DND-41 (cell line): ENCODE measurements at regions not wholly inside any gene's neighbourhood (a gene's known extent, or its start where the extent isn't known, plus 50 kb on each side); places are given as distances from the start of the nearest gene placed in this dataset.

ENCODE experiments used
- ATAC-seq: fragments of 200-7000 bp; cut with Tn5 transposase; 3 replicates; pipeline ENCODE4 v1.9.1; 2021; ENCODE audit warnings: low read depth; ENCODE audit not compliant: insufficient read depth
- DNase-seq: peaks from one replicate; pipeline ENCODE4 v3.0.0-alpha.2; 2020
- H2AFZ ChIP-seq: 2 replicates; pipeline ENCODE4 v1.6.0; 2012; ENCODE audit warnings: low read depth, low read length
- H3K27ac ChIP-seq: 2 replicates; pipeline ENCODE4 v1.5.1; 2012; ENCODE audit warnings: low read length, inconsistent platforms
- H3K27me3 ChIP-seq: fragments of 200-600 bp; sonication (generic); 2 replicates; pipeline ENCODE4 v1.6.0; 2012; ENCODE audit warnings: low read length, mild to moderate bottlenecking, inconsistent platforms; ENCODE audit not compliant: insufficient read depth, poor library complexity
- H3K36me3 ChIP-seq: 2 replicates; pipeline ENCODE4 v1.5.1; 2012; ENCODE audit warnings: low read length, inconsistent platforms; ENCODE audit not compliant: insufficient read depth
- H3K4me1 ChIP-seq: 2 replicates; pipeline ENCODE4 v1.5.1; 2012; ENCODE audit warnings: mild to moderate bottlenecking, low read length; ENCODE audit not compliant: insufficient read depth
- H3K4me2 ChIP-seq: 2 replicates; pipeline ENCODE4 v1.6.0; 2012; ENCODE audit warnings: mild to moderate bottlenecking, moderate library complexity, low read length, inconsistent platforms; ENCODE audit not compliant: insufficient read depth
- H3K4me3 ChIP-seq, 2 experiments: fragments of 200-600 bp in 1 of 2; shearing (Covaris generic) in 1 of 2; 2 replicates each; pipeline ENCODE4 v1.5.1; 2012 to 2016; ENCODE audit warnings: inconsistent platforms in 2 of 2, low read length in 2 of 2, mild to moderate bottlenecking in 2 of 2, low read depth in 1 of 2, moderate library complexity in 1 of 2
- H3K79me2 ChIP-seq: 2 replicates; pipeline ENCODE4 v1.6.0; 2012; ENCODE audit warnings: low read length, inconsistent platforms; ENCODE audit not compliant: insufficient read depth
- H3K9ac ChIP-seq: 2 replicates; pipeline ENCODE4 v1.6.0; 2012; ENCODE audit warnings: low read depth, mild to moderate bottlenecking, inconsistent platforms, low read length, moderate library complexity
- H3K9me3 ChIP-seq: 2 replicates; pipeline ENCODE4 v1.5.1; 2012; ENCODE audit warnings: low read length, moderate library complexity, mild to moderate bottlenecking, inconsistent platforms; ENCODE audit not compliant: insufficient read depth, severe bottlenecking
- H4K20me1 ChIP-seq: 2 replicates; pipeline ENCODE4 v1.6.0; 2012; ENCODE audit warnings: low read length; ENCODE audit not compliant: insufficient read depth
- EZH2 ChIP-seq: IDR thresholded peaks from 3 replicates; pipeline ENCODE4 v1.6.1; 2012; ENCODE audit warnings: borderline replicate concordance, low read depth, mild to moderate bottlenecking, moderate library complexity, low read length, inconsistent platforms; ENCODE audit not compliant: severe bottlenecking
- TF ChIP-seq, protein P1 (sequence below): IDR thresholded peaks from 2 replicates; pipeline ENCODE4 v1.5.1; 2012; ENCODE audit warnings: borderline replicate concordance, low read length, moderate library complexity, mild to moderate bottlenecking; ENCODE audit not compliant: poor library complexity, severe bottlenecking; ENCODE audit errors: extremely low read depth

DNA sequence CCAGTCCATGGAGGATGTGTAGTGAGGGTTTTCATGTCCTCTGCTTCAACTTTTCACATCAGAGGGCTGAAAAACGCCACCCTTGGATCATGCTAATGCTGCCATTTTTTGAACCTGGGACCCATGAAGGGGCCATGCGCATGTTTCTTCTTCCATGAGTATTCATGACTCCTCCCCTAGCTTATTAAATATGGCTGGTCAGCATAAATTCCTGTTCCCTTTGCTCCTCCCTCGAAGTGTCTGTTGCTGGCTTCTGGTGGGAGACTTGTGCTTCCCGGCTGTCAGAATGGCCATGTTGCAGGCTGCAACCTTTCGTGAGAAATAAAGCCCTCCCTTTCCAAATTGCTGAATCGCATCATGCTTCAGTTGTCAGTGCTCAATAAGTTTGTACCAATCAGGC is 711.2 kb upstream of the KIRREL3 start:
- H3K79me2 ChIP-seq: no peaks in the 10 kb centered on the region
- no peak overlapping the region for H3K9ac ChIP-seq
- no peaks in the 10 kb centered on the region for H3K9me3 ChIP-seq
- H3K27me3 ChIP-seq: no peaks in the 10 kb centered on the region
- no peaks in the 10 kb centered on the region for H3K36me3 ChIP-seq
- H4K20me1 ChIP-seq: no peaks in the 10 kb centered on the region
- no peak overlapping the region for H3K4me3 ChIP-seq
- no peak for DNase-seq
- H3K27ac ChIP-seq: no peak overlapping the region
- H3K4me2 ChIP-seq: no peak overlapping the region
- no peak overlapping the region for H2AFZ ChIP-seq
- no peak for ATAC-seq
- H3K4me1 ChIP-seq: no peaks in the 10 kb centered on the region
- no peak for TF ChIP-seq EZH2
- TF ChIP-seq, protein P1, sequence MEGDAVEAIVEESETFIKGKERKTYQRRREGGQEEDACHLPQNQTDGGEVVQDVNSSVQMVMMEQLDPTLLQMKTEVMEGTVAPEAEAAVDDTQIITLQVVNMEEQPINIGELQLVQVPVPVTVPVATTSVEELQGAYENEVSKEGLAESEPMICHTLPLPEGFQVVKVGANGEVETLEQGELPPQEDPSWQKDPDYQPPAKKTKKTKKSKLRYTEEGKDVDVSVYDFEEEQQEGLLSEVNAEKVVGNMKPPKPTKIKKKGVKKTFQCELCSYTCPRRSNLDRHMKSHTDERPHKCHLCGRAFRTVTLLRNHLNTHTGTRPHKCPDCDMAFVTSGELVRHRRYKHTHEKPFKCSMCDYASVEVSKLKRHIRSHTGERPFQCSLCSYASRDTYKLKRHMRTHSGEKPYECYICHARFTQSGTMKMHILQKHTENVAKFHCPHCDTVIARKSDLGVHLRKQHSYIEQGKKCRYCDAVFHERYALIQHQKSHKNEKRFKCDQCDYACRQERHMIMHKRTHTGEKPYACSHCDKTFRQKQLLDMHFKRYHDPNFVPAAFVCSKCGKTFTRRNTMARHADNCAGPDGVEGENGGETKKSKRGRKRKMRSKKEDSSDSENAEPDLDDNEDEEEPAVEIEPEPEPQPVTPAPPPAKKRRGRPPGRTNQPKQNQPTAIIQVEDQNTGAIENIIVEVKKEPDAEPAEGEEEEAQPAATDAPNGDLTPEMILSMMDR: no peak

DNA sequence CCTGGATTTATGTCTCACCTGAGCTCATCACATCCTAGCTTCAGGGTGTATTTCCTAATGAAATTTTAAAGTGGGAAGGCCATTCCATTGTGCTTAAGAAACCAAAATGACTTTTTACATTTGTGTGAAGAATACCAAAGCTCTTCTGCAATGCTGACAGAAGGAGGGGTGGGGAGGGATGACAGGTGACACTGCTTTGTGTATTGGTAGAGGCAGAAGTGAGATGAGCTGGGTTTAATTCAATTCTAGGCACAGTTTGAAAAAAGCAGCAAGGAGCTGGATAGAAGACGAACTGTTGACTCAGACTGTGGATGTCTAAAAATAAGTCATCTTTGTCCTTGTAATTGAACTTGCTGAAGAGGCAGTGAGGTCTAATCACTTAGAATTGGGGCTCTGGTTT is 710.3 kb upstream of the KIRREL3 start:
- no peak for DNase-seq
- no peak for ATAC-seq
- no peak overlapping the region for H3K27ac ChIP-seq
- no peak overlapping the region for H3K4me3 ChIP-seq
- H2AFZ ChIP-seq: no peak overlapping the region
- no peaks in the 10 kb centered on the region for H3K36me3 ChIP-seq
- no peak overlapping the region for H3K9ac ChIP-seq
- no peaks in the 10 kb centered on the region for H3K4me1 ChIP-seq
- no peaks in the 10 kb centered on the region for H4K20me1 ChIP-seq
- TF ChIP-seq, protein P1: no peak
- TF ChIP-seq EZH2: no peak
- no peaks in the 10 kb centered on the region for H3K79me2 ChIP-seq
- no peaks in the 10 kb centered on the region for H3K27me3 ChIP-seq
- H3K4me2 ChIP-seq: no peak overlapping the region
- no peaks in the 10 kb centered on the region for H3K9me3 ChIP-seq

DNA sequence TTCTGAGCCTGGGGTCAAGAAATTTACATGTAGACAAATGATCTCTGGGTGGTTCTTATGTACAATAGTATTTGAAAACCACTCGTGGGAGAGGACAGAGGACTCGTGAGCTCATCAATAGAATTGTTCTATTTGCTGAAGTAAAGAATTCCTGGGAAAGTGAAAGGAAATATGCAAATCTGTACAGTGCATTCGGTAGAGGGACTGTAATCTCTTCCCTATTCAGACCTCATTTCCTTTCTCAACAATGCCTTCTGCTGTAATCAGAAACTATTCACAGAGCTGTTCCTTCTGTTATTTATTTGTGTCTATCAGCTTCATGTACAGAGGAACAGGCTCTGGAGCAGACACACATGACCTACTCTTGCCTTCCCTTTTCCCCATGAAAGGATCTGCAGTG is 709.4 kb upstream of the KIRREL3 start:
- H3K4me1 ChIP-seq: no peaks in the 10 kb centered on the region
- no peaks in the 10 kb centered on the region for H3K9me3 ChIP-seq
- H3K4me2 ChIP-seq: no peak overlapping the region
- H3K27me3 ChIP-seq: no peaks in the 10 kb centered on the region
- H4K20me1 ChIP-seq: no peaks in the 10 kb centered on the region
- H3K27ac ChIP-seq: no peak overlapping the region
- no peak for TF ChIP-seq EZH2
- TF ChIP-seq, protein P1: no peak
- no peak for ATAC-seq
- H3K79me2 ChIP-seq: no peaks in the 10 kb centered on the region
- DNase-seq: no peak
- H3K36me3 ChIP-seq: no peaks in the 10 kb centered on the region
- no peak overlapping the region for H2AFZ ChIP-seq
- no peak overlapping the region for H3K9ac ChIP-seq
- no peak overlapping the region for H3K4me3 ChIP-seq

GRCh38 chr11:127693686-127694085 is 693.1 kb upstream of the KIRREL3 start:
- Histone ChIP-seq H2AFZ (no peak overlapping the region), H4K20me1 (no peaks in the 10 kb centered on the region), H3K79me2 (no peaks in the 10 kb centered on the region), H3K4me3 (no peak overlapping the region), H3K4me1 (no peaks in the 10 kb centered on the region), H3K9me3 (no peaks in the 10 kb centered on the region), H3K27ac (no peak overlapping the region), H3K27me3 (no peaks in the 10 kb centered on the region), H3K9ac (no peak overlapping the region), H3K36me3 (no peaks in the 10 kb centered on the region), H3K4me2 (no peak overlapping the region)
- no peak for ATAC-seq
- TF ChIP-seq, protein P1: no peak
- no peak for TF ChIP-seq EZH2
- no peak for DNase-seq
